Astrocyte (in vitro differentiated cells and primary cell): ENCODE measurements at regions not wholly inside any gene's neighbourhood (a gene's known extent, or its start where the extent isn't known, plus 50 kb on each side); places are given as distances from the start of the nearest gene placed in this dataset.

Source experiments
- DNase-seq: peaks from one replicate; pipeline ENCODE4 v3.0.0-alpha.2; 2010; ENCODE audit warnings: low read depth
- FAIRE-seq: peaks from 2 replicates; lab custom pipeline; 2011; peaks lifted over from hg19 to GRCh38; lab: Jason Lieb, UNC
- H2AFZ ChIP-seq: 2 replicates; pipeline ENCODE4 v1.6.0; 2012; ENCODE audit warnings: low read depth, low read length, inconsistent platforms
- H3K27ac ChIP-seq: 2 replicates; pipeline ENCODE4 v1.5.1; 2011; ENCODE audit warnings: low read depth, low read length, inconsistent platforms
- H3K27me3 ChIP-seq: 2 replicates; pipeline ENCODE4 v1.6.0; 2011; ENCODE audit warnings: low read length, inconsistent platforms; ENCODE audit not compliant: insufficient read depth
- H3K36me3 ChIP-seq: 2 replicates; pipeline ENCODE4 v1.5.1; 2011; ENCODE audit warnings: low read length, inconsistent platforms; ENCODE audit not compliant: insufficient read depth
- H3K4me1 ChIP-seq: 2 replicates; pipeline ENCODE4 v1.5.1; 2011; ENCODE audit warnings: low read length, inconsistent platforms; ENCODE audit not compliant: insufficient read depth
- H3K4me2 ChIP-seq: 2 replicates; pipeline ENCODE4 v1.6.0; 2012; ENCODE audit warnings: low read length, inconsistent platforms
- H3K4me3 ChIP-seq: 2 replicates; pipeline ENCODE4 v1.5.1; 2011; ENCODE audit warnings: low read depth, mild to moderate bottlenecking, low read length, inconsistent platforms; ENCODE audit not compliant: insufficient read depth
- H3K79me2 ChIP-seq: 2 replicates; pipeline ENCODE4 v1.6.0; 2012; ENCODE audit warnings: mild to moderate bottlenecking, low read length, inconsistent platforms; ENCODE audit not compliant: insufficient read depth
- H3K9ac ChIP-seq: 2 replicates; pipeline ENCODE4 v1.6.0; 2012; ENCODE audit warnings: mild to moderate bottlenecking, low read length, inconsistent platforms
- H3K9me3 ChIP-seq: 2 replicates; pipeline ENCODE4 v1.5.1; 2012; ENCODE audit warnings: low read depth, mild to moderate bottlenecking, low read length, inconsistent platforms; ENCODE audit not compliant: insufficient read depth
- H4K20me1 ChIP-seq: 2 replicates; pipeline ENCODE4 v1.6.0; 2012; ENCODE audit warnings: low read length, inconsistent platforms; ENCODE audit not compliant: insufficient read depth
- H3K27ac Mint-ChIP-seq: one replicate; pipeline ENCODE4 v1.8.0; 2021; ENCODE audit warnings: mild to moderate bottlenecking, mixed read lengths; ENCODE audit not compliant: unreplicated experiment
- H3K27me3 Mint-ChIP-seq: one replicate; pipeline ENCODE4 v1.8.0; 2021; ENCODE audit warnings: low read depth, mixed read lengths; ENCODE audit not compliant: unreplicated experiment
- H3K36me3 Mint-ChIP-seq: one replicate; pipeline ENCODE4 v1.8.0; 2021; ENCODE audit warnings: low read depth, mixed read lengths; ENCODE audit not compliant: unreplicated experiment
- H3K4me1 Mint-ChIP-seq: one replicate; pipeline ENCODE4 v1.8.0; 2021; ENCODE audit warnings: low read depth, mixed read lengths; ENCODE audit not compliant: unreplicated experiment
- H3K4me3 Mint-ChIP-seq: one replicate; pipeline ENCODE4 v1.8.0; 2021; ENCODE audit warnings: mild to moderate bottlenecking, moderate library complexity, mixed read lengths; ENCODE audit not compliant: unreplicated experiment
- H3K9me3 Mint-ChIP-seq: one replicate; pipeline ENCODE4 v1.8.0; 2021; ENCODE audit warnings: mild to moderate bottlenecking, mixed read lengths; ENCODE audit not compliant: unreplicated experiment
- EZH2 ChIP-seq: IDR thresholded peaks from 2 replicates; pipeline ENCODE4 v1.6.1; 2012; ENCODE audit warnings: mild to moderate bottlenecking, low read length, inconsistent platforms; ENCODE audit not compliant: insufficient read depth
- TF ChIP-seq, protein P1 (sequence below): IDR thresholded peaks from 2 replicates; pipeline ENCODE4 v1.5.1; 2011; ENCODE audit warnings: low read depth, mild to moderate bottlenecking, inconsistent platforms, low read length, moderate library complexity; ENCODE audit not compliant: insufficient read depth

- Histone ChIP-seq H3K4me1 (peaks cover 8% of the 10 kb centered on the region), H4K20me1 (no peaks in the 10 kb centered on the region), H3K27ac (no peak overlapping the region), H3K9ac (no peak overlapping the region), H3K4me3 (no peak overlapping the region), H2AFZ (no peak overlapping the region), H3K79me2 (no peaks in the 10 kb centered on the region), H3K27me3 (no peaks in the 10 kb centered on the region), H3K4me2 (no peak overlapping the region), H3K9me3 (no peaks in the 10 kb centered on the region), H3K36me3 (no peaks in the 10 kb centered on the region)
- H3K27ac Mint-ChIP-seq, result no peak overlapping the region
- peaks cover 2% of the 10 kb centered on the region for H3K4me1 Mint-ChIP-seq
- no peak for TF ChIP-seq EZH2
- TF ChIP-seq, protein P1, sequence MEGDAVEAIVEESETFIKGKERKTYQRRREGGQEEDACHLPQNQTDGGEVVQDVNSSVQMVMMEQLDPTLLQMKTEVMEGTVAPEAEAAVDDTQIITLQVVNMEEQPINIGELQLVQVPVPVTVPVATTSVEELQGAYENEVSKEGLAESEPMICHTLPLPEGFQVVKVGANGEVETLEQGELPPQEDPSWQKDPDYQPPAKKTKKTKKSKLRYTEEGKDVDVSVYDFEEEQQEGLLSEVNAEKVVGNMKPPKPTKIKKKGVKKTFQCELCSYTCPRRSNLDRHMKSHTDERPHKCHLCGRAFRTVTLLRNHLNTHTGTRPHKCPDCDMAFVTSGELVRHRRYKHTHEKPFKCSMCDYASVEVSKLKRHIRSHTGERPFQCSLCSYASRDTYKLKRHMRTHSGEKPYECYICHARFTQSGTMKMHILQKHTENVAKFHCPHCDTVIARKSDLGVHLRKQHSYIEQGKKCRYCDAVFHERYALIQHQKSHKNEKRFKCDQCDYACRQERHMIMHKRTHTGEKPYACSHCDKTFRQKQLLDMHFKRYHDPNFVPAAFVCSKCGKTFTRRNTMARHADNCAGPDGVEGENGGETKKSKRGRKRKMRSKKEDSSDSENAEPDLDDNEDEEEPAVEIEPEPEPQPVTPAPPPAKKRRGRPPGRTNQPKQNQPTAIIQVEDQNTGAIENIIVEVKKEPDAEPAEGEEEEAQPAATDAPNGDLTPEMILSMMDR, result no peak
- FAIRE-seq (no peak), DNase-seq (no peak)
- no peak overlapping the region for H3K4me3 Mint-ChIP-seq
- no peaks in the 10 kb centered on the region for H3K27me3 Mint-ChIP-seq
- no peaks in the 10 kb centered on the region for H3K36me3 Mint-ChIP-seq
- H3K9me3 Mint-ChIP-seq, result no peaks in the 10 kb centered on the region
Measured at GRCh38 chr12:92550661-92551060, 152.1 kb upstream of the PLEKHG7 start.

DNA sequence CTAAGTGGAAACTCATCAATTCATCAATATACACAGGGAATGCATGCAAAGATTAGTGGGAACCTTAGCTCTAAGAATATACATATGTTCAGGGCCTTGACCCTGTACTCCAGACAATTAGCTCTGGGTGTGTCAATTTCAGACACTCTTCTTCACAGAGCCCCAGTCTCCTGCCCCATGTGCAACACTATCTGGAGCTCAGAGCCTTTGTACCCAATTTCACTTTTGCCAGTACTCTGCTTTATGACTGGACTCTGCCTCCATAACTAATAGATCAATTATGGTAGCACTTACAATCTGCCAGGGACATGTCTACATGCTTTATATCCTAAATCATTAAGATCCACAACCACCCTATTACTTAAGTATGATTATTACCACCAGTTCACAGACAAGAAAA, 152.5 kb upstream of the PLEKHG7 start:
- Histone ChIP-seq H3K27me3 (no peaks in the 10 kb centered on the region), H3K9ac (no peak overlapping the region), H3K79me2 (no peaks in the 10 kb centered on the region), H3K4me2 (no peak overlapping the region), H3K4me3 (no peak overlapping the region), H3K36me3 (no peaks in the 10 kb centered on the region), H3K4me1 (peaks cover 8% of the 10 kb centered on the region), H3K9me3 (no peaks in the 10 kb centered on the region), H2AFZ (no peak overlapping the region), H4K20me1 (no peaks in the 10 kb centered on the region), H3K27ac (no peak overlapping the region)
- no peak for DNase-seq
- FAIRE-seq, result no peak
- H3K27ac Mint-ChIP-seq, result no peak overlapping the region
- H3K4me1 Mint-ChIP-seq, result peaks cover 2% of the 10 kb centered on the region
- H3K36me3 Mint-ChIP-seq, result no peaks in the 10 kb centered on the region
- no peaks in the 10 kb centered on the region for H3K9me3 Mint-ChIP-seq
- H3K4me3 Mint-ChIP-seq, result no peak overlapping the region
- H3K27me3 Mint-ChIP-seq, result no peaks in the 10 kb centered on the region
- TF ChIP-seq, protein P1, result no peak

DNA sequence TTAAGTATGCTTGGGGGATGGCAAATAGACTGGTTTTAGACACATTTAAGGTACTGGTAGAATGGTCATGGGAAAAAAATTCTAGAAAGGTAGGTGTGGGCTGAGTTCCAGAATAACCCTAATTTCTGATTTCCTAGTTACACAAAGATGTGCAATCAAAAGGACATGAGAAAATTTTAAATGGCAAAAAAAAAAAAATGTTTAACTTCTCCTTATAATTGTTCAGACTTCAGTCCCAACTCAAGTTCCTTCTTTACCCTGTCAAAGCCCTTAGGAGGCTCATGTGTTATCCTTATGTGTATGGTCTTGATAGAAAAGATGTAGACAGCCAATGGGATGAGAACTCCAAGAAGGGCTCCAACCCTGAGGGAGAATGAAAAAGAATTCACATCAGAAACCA, 153.3 kb upstream of the PLEKHG7 start:
- no peak overlapping the region for H3K4me2 ChIP-seq
- DNase-seq (no peak), FAIRE-seq (no peak)
- Mint-ChIP-seq H3K4me1 (peaks cover 2% of the 10 kb centered on the region), H3K9me3 (no peaks in the 10 kb centered on the region), H3K27me3 (no peaks in the 10 kb centered on the region), H3K27ac (no peak overlapping the region), H3K4me3 (no peak overlapping the region), H3K36me3 (no peaks in the 10 kb centered on the region)
- no peaks in the 10 kb centered on the region for H3K9me3 ChIP-seq
- no peak overlapping the region for H2AFZ ChIP-seq
- H3K27me3 ChIP-seq, result no peaks in the 10 kb centered on the region
- no peaks in the 10 kb centered on the region for H3K79me2 ChIP-seq
- H3K36me3 ChIP-seq, result no peaks in the 10 kb centered on the region
- no peaks in the 10 kb centered on the region for H4K20me1 ChIP-seq
- peaks cover 8% of the 10 kb centered on the region for H3K4me1 ChIP-seq
- TF ChIP-seq, protein P1, result no peak
- TF ChIP-seq EZH2, result no peak
- no peak overlapping the region for H3K27ac ChIP-seq
- no peak overlapping the region for H3K9ac ChIP-seq
- no peak overlapping the region for H3K4me3 ChIP-seq
